Gastroesophageal sphincter (tissue), 3 donors: ENCODE measurements at regions not wholly inside any gene's neighbourhood (a gene's known extent, or its start where the extent isn't known, plus 50 kb on each side); places are given as distances from the start of the nearest gene placed in this dataset.
"Not testable (repeated sequence)": the region's sequence is repeated elsewhere in the genome, so short reads cannot be mapped to it uniquely, and the experiment has no call there.

ENCODE experiments used
- EP300 ChIP-seq: sonication (generic); formaldehyde crosslinking; IDR thresholded peaks from one replicate; pipeline ENCODE4 v1.6.1; 2017; ENCODE audit warnings: antibody characterized with exemption, mild to moderate bottlenecking
- POLR2A ChIP-seq, 2 donors: fragments of 450-650 bp; IDR thresholded peaks; one replicate each; pipeline ENCODE4 v1.6.1; 2017; ENCODE audit warnings: antibody characterized with exemption in 2 of 2, mild to moderate bottlenecking in 2 of 2, moderate library complexity in 1 of 2
- POLR2AphosphoS5 ChIP-seq: sonication (generic); formaldehyde crosslinking; IDR thresholded peaks from one replicate; pipeline ENCODE4 v1.6.1; 2017; ENCODE audit warnings: antibody characterized with exemption
- TF ChIP-seq, protein P1 (sequence below), 4 experiments: fragments of 200-600 bp in 2 of 4; fragments of 450-650 bp in 2 of 4; sonication (generic) in 1 of 4; IDR thresholded peaks; one replicate each; pipeline ENCODE4 v1.5.1; 2017 to 2019; ENCODE audit warnings: antibody characterized with exemption in 4 of 4, mild to moderate bottlenecking in 2 of 4, moderate library complexity in 2 of 4

DNA sequence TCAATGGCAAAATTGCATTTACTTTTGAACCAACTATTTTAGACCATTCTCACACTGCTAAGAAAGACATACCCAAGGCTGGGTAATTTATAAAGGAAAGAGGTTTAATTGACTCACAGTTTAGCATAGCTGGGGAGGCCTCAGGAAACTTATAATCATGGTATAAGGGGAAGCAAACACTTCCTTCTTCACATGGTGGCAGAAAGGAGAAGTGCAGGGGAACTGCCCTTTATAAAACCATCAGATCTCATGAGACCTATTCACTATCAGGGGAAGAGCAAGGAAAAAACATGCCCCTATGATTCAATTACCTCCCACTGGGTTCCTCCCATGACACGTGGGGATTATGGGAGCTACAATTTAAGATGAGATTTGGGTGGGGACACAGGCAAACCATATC lies 181.5 kb downstream of the MZT1 start:
- TF ChIP-seq POLR2AphosphoS5; POLR2A (IDR thresholded peaks at IDR 0.05); EP300: not testable (repeated sequence)
- TF ChIP-seq, protein P1, sequence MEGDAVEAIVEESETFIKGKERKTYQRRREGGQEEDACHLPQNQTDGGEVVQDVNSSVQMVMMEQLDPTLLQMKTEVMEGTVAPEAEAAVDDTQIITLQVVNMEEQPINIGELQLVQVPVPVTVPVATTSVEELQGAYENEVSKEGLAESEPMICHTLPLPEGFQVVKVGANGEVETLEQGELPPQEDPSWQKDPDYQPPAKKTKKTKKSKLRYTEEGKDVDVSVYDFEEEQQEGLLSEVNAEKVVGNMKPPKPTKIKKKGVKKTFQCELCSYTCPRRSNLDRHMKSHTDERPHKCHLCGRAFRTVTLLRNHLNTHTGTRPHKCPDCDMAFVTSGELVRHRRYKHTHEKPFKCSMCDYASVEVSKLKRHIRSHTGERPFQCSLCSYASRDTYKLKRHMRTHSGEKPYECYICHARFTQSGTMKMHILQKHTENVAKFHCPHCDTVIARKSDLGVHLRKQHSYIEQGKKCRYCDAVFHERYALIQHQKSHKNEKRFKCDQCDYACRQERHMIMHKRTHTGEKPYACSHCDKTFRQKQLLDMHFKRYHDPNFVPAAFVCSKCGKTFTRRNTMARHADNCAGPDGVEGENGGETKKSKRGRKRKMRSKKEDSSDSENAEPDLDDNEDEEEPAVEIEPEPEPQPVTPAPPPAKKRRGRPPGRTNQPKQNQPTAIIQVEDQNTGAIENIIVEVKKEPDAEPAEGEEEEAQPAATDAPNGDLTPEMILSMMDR (IDR thresholded peaks at IDR 0.05) = not testable (repeated sequence)
